Endometrial microvascular endothelial cells (primary cell): ENCODE measurements at regions not wholly inside any gene's neighbourhood (a gene's known extent, or its start where the extent isn't known, plus 50 kb on each side); places are given as distances from the start of the nearest gene placed in this dataset.

Source experiments
- in situ Hi-C: cut with HindIII; loops from 2 replicates; pipeline ENCODE4 v1.10.0; 2017; ENCODE audit warnings: low sequenced_read_pairs, low pct_unique_long_range_greater_than_20kb; ENCODE audit errors: inconsistent ontology term

GRCh38 chr5:68886814-68887213, 207.0 kb upstream of the SLC30A5 start:
- in situ Hi-C loops = no loop called here

GRCh38 chr5:68891718-68892117, 202.1 kb upstream of the SLC30A5 start:
- in situ Hi-C loops = no loop called here

GRCh38 chr5:68894673-68895072, 199.1 kb upstream of the SLC30A5 start:
- in situ Hi-C loops = no loop called here

- in situ Hi-C loops = no loop called here
Observed at GRCh38 chr5:68898951-68899471, 194.8 kb upstream of the SLC30A5 start.

GRCh38 chr5:68911840-68912690, 181.7 kb upstream of the SLC30A5 start:
- in situ Hi-C loops = no loop called here

GRCh38 chr5:68915079-68915478, 178.7 kb upstream of the SLC30A5 start:
- in situ Hi-C loops = no loop called here

GRCh38 chr5:68918306-68918705, 175.5 kb upstream of the SLC30A5 start:
- in situ Hi-C loops = no loop called here

GRCh38 chr5:68919988-68920490, 173.8 kb upstream of the SLC30A5 start:
- in situ Hi-C loops = no loop called here

- in situ Hi-C loops = no loop called here
Observed at GRCh38 chr5:68920888-68921287, 172.9 kb upstream of the SLC30A5 start.

GRCh38 chr5:68922172-68922987, 171.4 kb upstream of the SLC30A5 start:
- in situ Hi-C loops = no loop called here

- in situ Hi-C loops = no loop called here
Observed at GRCh38 chr5:68924481-68925145, 169.2 kb upstream of the SLC30A5 start.

GRCh38 chr5:68928617-68929302, 165.1 kb upstream of the SLC30A5 start:
- in situ Hi-C loops = no loop called here

GRCh38 chr5:68930139-68930538, 163.7 kb upstream of the SLC30A5 start:
- in situ Hi-C loops = no loop called here

- in situ Hi-C loops = no loop called here
Observed at GRCh38 chr5:68932830-68933434, 160.9 kb upstream of the SLC30A5 start.

GRCh38 chr5:68942169-68942568, 151.6 kb upstream of the SLC30A5 start:
- in situ Hi-C loops = no loop called here

GRCh38 chr5:68946728-68947127, 147.1 kb upstream of the SLC30A5 start:
- in situ Hi-C loops = no loop called here

- in situ Hi-C loops = no loop called here
Observed at GRCh38 chr5:68947986-68948385, 145.8 kb upstream of the SLC30A5 start.

GRCh38 chr5:68949256-68949655, 144.6 kb upstream of the SLC30A5 start:
- in situ Hi-C loops = no loop called here
